Left lung (tissue), 4 donors: ENCODE measurements at regions not wholly inside any gene's neighbourhood (a gene's known extent, or its start where the extent isn't known, plus 50 kb on each side); places are given as distances from the start of the nearest gene placed in this dataset.
A peak's percentile ranks its signal among the peaks of the same experiment; 100 is the strongest.
"Not testable (repeated sequence)": the region's sequence is repeated elsewhere in the genome, so short reads cannot be mapped to it uniquely, and the experiment has no call there.

Source experiments
- ATAC-seq: fragments of 200-7000 bp; cut with Tn5 transposase; one replicate; pipeline ENCODE4 v1.9.1; 2020; ENCODE audit warnings: moderate library complexity
- DNase-seq, 4 donors: peaks; one replicate each; pipeline ENCODE4 v3.0.0-alpha.2; 2013 to 2020
- H3K27ac ChIP-seq, 2 donors: fragments of 200-600 bp; sonication (generic) in 1 of 2; one replicate each; pipeline versions ENCODE4 v1.5.0 to v1.8.0; 2020 to 2021
- H3K27me3 ChIP-seq, 2 donors: fragments of 200-600 bp; sonication (generic) in 1 of 2; one replicate each; pipeline versions ENCODE4 v1.5.0 to v1.8.0; 2020 to 2021
- H3K36me3 ChIP-seq, 2 donors: fragments of 200-600 bp; sonication (generic) in 1 of 2; one replicate each; pipeline versions ENCODE4 v1.5.0 to v1.8.0; 2020 to 2021
- H3K4me1 ChIP-seq, 2 donors: fragments of 200-600 bp; one replicate each; pipeline ENCODE4 v1.8.0; 2021
- H3K4me3 ChIP-seq, 2 donors: fragments of 200-600 bp; sonication (generic) in 1 of 2; one replicate each; pipeline versions ENCODE4 v1.5.0 to v1.8.0; 2020 to 2021; ENCODE audit warnings: mild to moderate bottlenecking in 1 of 2
- H3K9me3 ChIP-seq, 2 donors: fragments of 200-600 bp; sonication (generic) in 1 of 2; one replicate each; pipeline versions ENCODE4 v1.5.0 to v1.8.0; 2020 to 2021
- intact Hi-C, 2 donors: fragments of 100-400 bp; cut with DNase I; formaldehyde crosslinking; loops; one replicate each; pipeline versions ENCODE4 v1.11.2 to v1.14.2; 2022
- TF ChIP-seq, protein P1 (sequence below), 2 donors: fragments of 200-600 bp; sonication (generic) in 1 of 2; IDR thresholded peaks; one replicate each; pipeline versions ENCODE4 v1.5.0 to v1.8.0; 2021; ENCODE audit warnings: antibody characterized with exemption in 2 of 2
- donor health status: DM: no; HTN: yes; CAD: no.
- donor health status: DM: no; HTN: no; CAD: no.

GRCh38 chr3:557972-558371 is 361.4 kb downstream of the CHL1 start:
- ATAC-seq: no peak
- intact Hi-C loops: no loop called here
- Histone ChIP-seq H3K27ac (no peak overlapping the region), H3K9me3 (no peaks in the 10 kb centered on the region), H3K27me3 (no peaks in the 10 kb centered on the region), H3K4me1 (no peaks in the 10 kb centered on the region), H3K36me3 (no peaks in the 10 kb centered on the region), H3K4me3 (no peak overlapping the region)
- DNase-seq: no peak
- TF ChIP-seq, protein P1, sequence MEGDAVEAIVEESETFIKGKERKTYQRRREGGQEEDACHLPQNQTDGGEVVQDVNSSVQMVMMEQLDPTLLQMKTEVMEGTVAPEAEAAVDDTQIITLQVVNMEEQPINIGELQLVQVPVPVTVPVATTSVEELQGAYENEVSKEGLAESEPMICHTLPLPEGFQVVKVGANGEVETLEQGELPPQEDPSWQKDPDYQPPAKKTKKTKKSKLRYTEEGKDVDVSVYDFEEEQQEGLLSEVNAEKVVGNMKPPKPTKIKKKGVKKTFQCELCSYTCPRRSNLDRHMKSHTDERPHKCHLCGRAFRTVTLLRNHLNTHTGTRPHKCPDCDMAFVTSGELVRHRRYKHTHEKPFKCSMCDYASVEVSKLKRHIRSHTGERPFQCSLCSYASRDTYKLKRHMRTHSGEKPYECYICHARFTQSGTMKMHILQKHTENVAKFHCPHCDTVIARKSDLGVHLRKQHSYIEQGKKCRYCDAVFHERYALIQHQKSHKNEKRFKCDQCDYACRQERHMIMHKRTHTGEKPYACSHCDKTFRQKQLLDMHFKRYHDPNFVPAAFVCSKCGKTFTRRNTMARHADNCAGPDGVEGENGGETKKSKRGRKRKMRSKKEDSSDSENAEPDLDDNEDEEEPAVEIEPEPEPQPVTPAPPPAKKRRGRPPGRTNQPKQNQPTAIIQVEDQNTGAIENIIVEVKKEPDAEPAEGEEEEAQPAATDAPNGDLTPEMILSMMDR (IDR thresholded peaks at IDR 0.05): no peak

DNA sequence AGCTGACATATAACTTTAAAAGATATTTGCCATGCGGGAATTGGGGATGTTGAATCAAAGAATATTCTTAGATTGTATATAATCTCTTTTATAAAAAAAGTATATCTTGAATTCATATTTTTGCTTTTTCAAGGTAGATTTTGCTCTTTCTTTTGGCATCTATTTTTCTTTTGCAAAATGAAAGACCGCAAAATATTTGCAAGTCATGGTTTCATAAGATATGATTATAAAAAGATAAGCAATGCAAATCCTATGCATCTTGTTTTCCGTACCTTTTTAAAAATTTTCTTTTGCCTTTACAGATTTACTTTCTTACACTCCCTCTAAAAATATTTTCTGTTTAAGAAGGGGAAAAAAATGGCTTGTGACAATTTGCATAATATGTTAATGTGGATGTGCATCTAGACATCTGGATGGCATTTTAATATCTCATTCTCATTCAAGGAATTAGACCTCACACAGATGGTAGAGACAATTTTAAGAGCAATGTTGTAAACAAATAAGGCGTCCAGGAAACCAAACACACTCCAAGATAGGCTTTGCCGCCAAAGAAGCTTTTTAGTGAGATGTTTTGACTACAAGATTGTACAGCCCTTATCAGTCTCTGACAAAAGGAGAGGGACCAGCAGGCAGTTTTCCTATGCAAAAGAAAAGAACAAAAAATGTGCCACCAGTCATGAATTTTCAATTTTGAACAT is 371.1 kb downstream of the CHL1 start:
- intact Hi-C loops: no loop called here

DNA sequence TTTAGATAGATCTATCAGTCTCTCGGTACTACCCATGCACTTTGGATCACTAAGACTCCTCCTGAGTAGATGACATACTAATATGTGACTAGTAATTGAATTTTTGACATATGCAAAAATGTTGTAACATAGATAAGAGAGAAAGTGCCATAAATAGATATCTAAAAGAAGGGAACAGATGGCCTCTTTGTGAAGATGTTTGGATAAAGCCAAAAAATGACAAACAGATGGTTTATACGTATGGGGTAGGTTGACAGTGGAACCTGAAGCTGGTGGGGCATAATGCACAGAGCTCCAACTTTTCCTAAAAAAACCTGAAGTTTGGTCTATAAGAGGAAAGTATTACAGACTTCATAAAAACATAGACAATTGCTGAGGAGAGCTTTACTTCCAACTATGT is 383.0 kb downstream of the CHL1 start:
- H3K9me3 ChIP-seq, intact Hi-C loops, ATAC-seq, H3K4me1 ChIP-seq, DNase-seq, H3K4me3 ChIP-seq, H3K27me3 ChIP-seq, H3K36me3 ChIP-seq, H3K27ac ChIP-seq: not testable (repeated sequence)

More for the DNA sequence above, 371.1 kb downstream of the CHL1 start:
- ATAC-seq: no peak
- Histone ChIP-seq H3K9me3 (no peaks in the 10 kb centered on the region), H3K27me3 (no peaks in the 10 kb centered on the region), H3K36me3 (no peaks in the 10 kb centered on the region), H3K27ac (no peak overlapping the region), H3K4me3 (no peak overlapping the region), H3K4me1 (no peaks in the 10 kb centered on the region)
- peak in 2 of 4 donors; percentile 13 to 21 for DNase-seq
- TF ChIP-seq, protein P1 (IDR thresholded peaks at IDR 0.05): no peak

GRCh38 chr3:589066-589465 is 392.5 kb downstream of the CHL1 start:
- ATAC-seq, DNase-seq, H3K27me3 ChIP-seq, intact Hi-C loops, H3K9me3 ChIP-seq, H3K27ac ChIP-seq, H3K4me3 ChIP-seq, H3K4me1 ChIP-seq, H3K36me3 ChIP-seq: not testable (repeated sequence)

- DNase-seq, H3K9me3 ChIP-seq, H3K36me3 ChIP-seq, H3K4me1 ChIP-seq, intact Hi-C loops, H3K27me3 ChIP-seq, H3K27ac ChIP-seq, H3K4me3 ChIP-seq, ATAC-seq: not testable (repeated sequence)
These were observed 400.7 kb downstream of the CHL1 start for GRCh38 chr3:597304-597703.

GRCh38 chr3:597746-598145 is 401.2 kb downstream of the CHL1 start:
- intact Hi-C loops, ATAC-seq, H3K36me3 ChIP-seq: not testable (repeated sequence)

DNA sequence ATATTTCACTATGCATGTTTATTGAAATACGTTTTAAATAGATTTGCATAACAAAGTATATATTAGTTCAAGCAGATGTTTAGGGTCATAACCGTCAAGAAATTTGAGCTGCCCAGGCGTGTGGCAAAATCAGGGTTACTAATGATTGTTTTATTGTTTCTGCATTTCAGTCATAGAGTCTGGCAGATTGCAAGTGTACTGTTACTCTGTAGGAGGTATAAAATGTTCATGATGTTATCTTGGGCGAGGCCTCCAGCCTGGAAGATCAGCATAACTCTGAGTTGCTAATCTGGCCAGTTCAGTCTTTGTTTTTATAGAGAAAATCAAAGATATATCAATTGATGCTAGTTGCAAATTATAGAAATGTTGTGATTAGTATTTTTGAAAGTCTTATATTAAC is 410.9 kb downstream of the CHL1 start:
- intact Hi-C loops, H3K4me1 ChIP-seq, H3K4me3 ChIP-seq, H3K36me3 ChIP-seq, H3K9me3 ChIP-seq, DNase-seq, H3K27ac ChIP-seq, ATAC-seq, H3K27me3 ChIP-seq: not testable (repeated sequence)

More at GRCh38 chr3:597746-598145, 401.2 kb downstream of the CHL1 start:
- H3K9me3 ChIP-seq, H3K4me1 ChIP-seq, H3K27ac ChIP-seq, DNase-seq, H3K4me3 ChIP-seq, H3K27me3 ChIP-seq: not testable (repeated sequence)

GRCh38 chr3:621714-622113 is 425.2 kb downstream of the CHL1 start:
- Histone ChIP-seq H3K4me3 (no peak overlapping the region), H3K36me3 (no peaks in the 10 kb centered on the region), H3K27ac (no peak overlapping the region), H3K4me1 (no peaks in the 10 kb centered on the region), H3K9me3 (no peaks in the 10 kb centered on the region), H3K27me3 (no peaks in the 10 kb centered on the region)
- intact Hi-C loops: no loop called here
- DNase-seq (no peak), ATAC-seq (no peak)
- TF ChIP-seq, protein P1 (IDR thresholded peaks at IDR 0.05): no peak
